Activated CD4-positive, CD25-positive, alpha-beta regulatory T cell treated with anti-CD3 and anti-CD28 coated beads, Interleukin-2, amount 50 U/mL, for 16 hours (primary cell): ENCODE measurements at regions not wholly inside any gene's neighbourhood (a gene's known extent, or its start where the extent isn't known, plus 50 kb on each side); places are given as distances from the start of the nearest gene placed in this dataset.

ENCODE experiments used
- DNase-seq: peaks from one replicate; pipeline ENCODE4 v3.0.0-alpha.2; 2020; ENCODE audit warnings: low read depth, low spot score

DNA sequence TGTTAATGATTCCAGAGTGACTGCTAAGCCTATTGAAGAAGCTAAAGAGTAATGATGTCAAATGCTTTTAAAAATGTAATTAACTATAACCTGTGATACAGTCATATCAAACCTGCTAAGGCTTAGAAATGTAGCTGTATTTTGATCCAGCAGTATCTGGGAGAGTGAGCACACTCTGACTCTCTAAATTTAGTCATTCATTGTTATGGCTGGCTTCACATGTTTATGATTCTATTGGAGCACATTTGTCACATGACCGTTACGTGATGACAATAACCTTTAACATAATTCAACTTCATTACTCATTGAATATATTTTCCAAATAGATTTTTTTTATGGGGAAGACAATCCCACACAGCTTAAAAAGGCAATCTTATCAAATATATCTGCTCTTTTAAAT, 587.1 kb downstream of the LMO4 start:
- DNase-seq: no peak

DNA sequence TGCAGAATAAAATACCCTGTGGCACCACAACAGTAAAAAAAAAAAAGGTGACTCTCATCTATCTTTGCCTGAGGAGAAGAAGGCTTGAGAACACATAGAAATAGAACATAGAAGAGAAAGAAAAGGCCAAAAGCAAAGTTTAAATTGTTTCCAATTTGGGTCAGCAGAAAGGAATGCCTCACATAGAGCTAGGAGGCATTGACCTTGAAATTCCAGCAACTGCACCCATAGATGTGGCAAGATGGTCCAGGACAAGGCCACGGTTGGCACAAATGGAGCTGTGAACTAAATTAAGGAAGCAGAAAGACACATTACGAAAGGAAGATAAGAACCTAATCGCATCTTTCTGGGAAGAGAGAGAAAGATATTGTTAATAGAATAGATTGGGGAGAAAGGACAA, 588.3 kb downstream of the LMO4 start:
- no peak for DNase-seq

DNA sequence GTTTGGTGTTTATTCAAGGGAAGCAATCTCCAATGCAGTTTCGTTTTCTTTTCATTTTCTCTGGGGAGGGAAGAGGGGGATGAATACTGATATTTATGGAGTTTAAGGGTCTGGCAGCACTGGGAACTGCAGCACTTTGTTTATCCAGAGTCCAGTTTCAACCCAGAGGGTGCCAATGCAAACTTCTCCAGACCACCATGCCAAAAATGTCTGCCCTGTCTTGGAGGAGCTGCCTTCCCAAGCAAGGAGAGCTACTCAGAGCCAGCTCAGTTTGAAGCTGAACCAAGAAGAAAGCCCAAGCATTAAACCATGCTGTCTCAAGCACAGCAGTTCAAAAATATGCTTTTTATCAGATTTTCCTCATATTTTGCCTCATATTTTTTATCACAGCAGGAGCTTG, 589.7 kb downstream of the LMO4 start:
- no peak for DNase-seq

DNA sequence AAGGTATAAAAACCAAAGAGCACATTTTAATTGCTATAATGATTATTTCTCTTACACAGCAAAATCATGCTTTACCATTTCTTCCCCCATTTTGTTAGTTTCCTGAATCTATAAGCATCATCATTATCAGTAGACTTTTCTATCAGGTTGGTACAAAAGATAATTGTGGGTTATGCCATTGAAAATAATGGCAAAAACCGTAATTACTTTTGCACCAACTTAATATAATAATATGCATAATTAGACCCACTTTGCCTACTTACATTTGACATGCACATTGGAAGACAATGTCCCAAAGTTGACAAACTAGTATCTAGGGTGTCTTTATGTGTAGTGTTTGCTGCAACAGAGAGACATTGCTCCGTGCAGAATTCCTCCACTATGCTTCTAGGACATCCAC, 594.2 kb downstream of the LMO4 start:
- DNase-seq: no peak

DNA sequence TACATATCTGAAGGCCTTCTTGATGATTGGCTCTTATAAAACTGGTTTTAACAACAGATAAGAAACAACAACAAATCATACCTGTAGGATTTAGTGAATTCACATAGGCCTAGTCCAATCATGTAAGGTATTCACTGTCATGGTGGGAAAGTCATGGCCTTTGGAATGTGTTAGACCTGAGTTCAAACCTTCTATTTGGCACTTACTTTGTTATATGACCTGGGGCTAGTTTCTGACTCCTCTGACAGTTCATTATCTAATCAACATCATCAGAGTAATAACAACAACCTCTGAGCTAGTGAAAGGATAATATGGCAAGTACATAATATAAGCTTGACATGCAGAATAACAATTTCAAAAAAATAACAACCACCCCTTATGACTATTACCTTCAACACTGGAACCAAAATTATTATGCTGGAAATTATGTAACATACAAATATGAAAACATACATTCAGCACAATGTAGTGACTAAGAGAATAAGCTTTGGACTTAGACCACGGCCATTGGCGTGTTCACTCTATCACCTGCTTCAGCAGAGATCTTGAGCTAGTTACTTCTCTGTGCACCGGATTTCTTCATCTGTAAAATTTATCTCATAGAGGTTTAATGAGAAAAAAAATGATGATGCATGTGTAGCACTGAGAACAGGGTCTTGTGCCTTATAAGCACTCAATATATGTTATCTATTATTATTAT, 597.6 kb downstream of the LMO4 start:
- no peak for DNase-seq

DNA sequence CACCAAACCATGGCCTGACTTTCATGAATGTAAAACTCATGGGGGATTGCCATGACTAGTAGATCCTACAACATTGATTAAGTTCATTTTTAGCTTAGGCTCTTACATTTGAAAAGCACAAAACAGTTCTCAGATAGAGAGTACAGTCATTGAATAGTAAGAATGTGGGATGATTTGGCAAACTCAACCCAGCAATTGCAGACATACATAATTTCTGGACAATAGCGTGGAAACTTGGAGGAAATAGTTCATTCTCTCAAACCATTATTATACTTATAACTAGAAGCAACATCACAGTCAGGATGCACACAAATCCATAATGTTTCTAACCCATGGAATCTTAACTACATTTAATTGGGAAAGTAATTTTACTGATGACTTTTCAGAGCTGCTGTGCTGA, 598.2 kb downstream of the LMO4 start:
- DNase-seq: no peak

DNA sequence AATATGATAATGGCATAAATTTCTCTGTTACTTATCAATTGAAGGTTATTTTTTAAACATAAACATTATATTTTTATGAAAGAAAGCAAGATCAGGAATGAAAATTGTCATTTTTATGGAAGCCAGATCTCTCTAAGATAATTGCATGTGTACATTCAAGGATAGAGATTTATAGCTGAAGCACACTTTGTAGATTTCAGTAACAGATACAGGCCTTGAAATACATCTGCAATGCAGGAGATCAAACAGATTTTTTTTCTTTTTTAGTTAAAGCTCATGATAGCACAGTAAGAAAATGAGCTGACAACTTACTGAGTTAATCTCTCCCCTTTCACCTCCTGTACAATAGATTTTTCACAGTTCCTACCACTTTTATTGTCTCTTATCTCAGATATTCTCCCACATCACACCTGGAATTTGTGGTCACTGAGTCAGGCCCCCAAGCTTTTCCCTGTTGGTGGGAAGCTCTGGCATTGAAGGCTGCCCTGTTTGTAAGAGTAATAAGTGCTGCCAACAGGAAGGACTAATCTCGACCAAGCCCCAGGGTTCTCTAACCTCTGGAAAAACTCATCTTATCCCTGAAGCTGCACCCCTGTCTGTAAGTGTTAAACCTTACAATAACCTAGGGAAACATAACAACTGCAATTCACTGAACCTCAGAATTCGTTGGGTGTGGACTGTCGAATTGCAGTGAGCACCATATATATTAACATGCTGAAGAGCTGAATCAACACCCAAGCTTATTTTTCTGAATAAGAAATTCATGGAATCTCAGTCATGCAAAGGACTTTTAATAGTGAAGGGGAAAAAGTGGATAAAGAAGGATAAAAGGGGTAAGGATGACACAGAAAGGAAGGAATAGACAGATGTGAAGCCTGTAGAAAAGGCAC, 599.0 kb downstream of the LMO4 start:
- no peak for DNase-seq

DNA sequence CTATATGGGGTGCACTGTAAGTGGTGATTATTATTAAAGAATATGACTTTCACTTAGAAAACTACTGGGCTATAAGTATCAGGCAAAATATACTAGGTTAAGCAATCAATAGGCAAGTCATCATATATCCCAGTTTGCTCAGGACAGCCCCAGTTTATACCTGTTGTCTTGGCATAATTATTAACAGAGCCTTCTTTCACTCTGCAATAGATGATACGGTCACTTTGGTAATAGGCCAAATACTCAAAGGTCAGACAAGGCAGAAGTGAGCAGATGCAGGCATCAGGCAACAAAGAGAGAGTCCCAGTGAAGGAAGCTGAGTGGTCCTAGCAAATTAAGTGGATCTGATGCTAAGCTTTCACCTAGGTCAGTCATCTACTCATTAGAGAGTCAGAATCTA, 599.9 kb downstream of the LMO4 start:
- DNase-seq: no peak

DNA sequence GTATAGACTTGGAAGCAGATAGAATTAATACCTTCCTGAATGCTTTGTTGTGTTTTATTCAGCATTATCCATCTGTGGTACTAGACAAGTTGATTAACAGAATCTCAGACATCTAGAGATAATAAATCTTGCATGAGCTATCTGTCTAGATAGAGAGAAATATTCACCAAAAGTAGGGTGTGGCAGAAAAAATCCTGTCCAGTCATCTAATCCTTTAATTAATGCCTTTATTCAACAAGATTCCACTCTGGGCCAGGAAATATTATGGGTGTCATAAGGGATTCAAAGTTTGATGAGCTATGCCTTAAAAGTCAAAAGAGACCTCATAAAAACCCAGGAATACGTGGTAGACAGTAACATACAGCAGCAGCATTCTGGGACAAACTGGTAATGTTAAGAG, 601.2 kb downstream of the LMO4 start:
- no peak for DNase-seq

DNA sequence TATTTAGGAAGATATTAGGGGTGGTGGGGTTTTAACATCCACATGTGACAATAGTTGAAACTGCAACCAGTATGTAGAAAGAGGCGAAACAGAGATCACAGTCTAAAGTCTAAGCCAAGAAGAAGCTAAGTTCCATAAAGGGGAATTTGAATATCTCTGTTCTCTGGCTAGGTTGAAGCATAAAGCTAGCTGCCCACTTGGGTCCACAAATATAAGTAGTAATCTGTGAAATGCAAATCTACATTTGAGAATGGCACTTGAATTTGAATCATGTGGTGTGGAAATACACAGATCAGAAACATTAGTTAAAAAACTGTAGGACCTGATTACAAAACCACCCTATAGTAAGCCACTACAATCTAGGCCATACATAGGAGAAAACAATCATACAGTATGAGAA, 602.1 kb downstream of the LMO4 start:
- DNase-seq: no peak

DNA sequence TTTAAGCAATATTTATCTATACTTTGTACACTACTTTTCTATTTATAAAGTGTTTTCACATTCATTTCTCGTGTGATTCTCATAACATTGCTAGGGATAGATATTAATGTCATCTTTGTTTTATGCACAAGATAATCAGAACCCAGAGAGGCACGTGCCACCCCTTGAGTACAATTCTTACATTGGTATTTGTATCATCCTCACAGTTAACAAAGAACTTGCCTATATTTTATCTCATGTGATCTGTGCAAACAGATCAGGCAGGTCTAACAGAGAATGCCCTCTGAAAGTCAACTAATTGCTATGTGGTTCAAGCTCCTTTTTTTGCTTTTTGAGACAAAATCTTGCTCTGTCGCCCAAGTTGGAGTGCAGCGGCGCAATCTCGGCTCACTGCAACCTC, 604.5 kb downstream of the LMO4 start:
- no peak for DNase-seq

DNA sequence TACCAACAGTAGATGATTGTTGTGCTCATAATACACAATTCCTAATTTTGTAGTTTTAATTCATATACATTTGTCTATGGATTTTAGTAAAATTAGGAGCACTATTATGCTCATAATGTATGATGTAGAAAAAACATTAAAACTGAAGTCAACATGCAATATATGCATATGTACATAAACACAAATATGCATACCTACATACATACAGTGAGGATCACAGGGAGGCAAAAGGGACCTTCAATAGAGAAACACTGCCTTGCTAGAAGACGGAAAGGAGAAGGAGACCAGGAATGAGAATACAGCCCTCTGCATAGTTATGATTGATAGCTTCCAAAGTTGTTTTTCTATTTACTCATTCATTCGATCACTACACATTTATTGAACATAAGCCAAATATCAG, 606.5 kb downstream of the LMO4 start:
- no peak for DNase-seq

DNA sequence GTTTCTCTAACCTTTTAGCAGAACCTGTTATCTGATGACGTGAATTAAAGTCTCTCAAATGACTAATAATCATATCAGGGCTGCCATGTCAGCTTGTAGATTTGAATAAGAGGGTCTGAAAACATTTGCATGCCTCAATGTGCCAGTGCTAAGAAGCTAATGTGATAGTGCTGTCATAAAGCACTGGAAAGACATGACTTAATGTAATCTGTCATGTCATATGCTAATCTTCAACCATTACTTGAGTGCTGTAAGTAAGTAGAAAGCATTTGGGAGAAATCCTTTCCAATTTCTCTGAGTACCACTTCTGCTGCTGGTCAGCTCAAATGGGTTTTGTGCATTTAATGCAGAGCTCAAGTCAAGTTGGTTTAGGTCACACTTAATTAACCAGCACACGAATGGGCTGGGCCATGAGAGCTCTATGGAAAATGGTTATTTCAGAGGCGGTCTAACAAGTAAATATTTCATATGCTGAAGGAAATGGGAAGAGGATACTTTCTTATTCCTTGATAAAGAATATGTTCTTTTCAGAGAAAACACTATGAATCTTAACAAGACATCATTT, 609.2 kb downstream of the LMO4 start:
- DNase-seq: no peak

DNA sequence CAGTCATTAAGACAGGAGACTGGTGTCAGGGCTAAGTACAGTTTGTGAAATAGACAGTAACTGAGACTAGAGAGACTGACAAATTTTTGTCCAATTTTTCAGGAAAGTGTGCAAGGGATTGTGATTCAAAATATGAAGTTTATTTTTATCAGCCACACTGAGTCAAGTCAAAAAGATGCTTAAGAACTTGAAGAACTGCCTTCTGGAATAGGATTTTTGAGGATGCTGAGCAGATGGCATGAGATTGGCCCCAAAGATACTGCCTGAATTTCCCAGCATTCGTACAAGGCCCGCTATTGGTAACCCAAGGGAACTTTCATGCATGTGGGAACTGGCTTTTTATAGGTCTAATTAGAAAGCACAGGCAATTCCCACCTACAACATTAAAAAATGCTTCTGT, 610.0 kb downstream of the LMO4 start:
- no peak for DNase-seq

DNA sequence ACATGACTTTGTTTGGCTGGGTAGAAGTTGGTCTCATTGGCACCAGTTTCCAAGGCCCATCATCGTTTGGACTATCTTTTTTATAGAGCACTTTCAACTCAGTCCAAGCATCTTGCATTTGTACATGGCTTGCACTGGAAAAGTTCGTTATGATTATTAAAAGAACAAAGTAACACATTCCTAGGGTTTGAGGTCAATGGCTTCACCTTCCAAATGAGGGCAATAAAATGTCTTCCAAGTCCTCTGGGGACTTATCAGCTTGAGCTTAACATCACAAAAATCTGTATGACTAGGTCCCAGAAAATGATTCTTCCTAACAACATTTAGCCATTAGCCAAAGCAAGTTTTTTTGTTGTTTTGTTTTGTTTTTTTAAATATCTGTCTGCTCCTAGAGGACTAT, 610.8 kb downstream of the LMO4 start:
- no peak for DNase-seq

DNA sequence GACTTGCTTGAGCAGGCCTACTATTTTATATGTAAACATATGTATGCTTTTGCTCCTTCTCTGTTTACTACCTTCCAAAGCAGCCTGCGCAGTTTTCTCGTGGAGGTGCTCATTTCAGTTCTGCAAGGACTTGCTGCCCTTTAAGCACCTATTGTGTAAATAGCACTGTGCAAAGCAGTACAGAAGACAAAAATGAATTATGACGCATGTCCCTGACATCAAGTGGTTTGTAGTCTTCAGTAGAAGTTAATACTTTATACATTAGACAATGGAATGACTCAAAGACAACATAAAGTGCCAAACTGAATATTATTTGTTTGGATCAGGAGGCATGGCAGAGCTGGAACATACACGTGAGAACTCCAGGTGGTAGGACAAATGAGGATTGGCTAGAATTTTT, 611.7 kb downstream of the LMO4 start:
- no peak for DNase-seq

DNA sequence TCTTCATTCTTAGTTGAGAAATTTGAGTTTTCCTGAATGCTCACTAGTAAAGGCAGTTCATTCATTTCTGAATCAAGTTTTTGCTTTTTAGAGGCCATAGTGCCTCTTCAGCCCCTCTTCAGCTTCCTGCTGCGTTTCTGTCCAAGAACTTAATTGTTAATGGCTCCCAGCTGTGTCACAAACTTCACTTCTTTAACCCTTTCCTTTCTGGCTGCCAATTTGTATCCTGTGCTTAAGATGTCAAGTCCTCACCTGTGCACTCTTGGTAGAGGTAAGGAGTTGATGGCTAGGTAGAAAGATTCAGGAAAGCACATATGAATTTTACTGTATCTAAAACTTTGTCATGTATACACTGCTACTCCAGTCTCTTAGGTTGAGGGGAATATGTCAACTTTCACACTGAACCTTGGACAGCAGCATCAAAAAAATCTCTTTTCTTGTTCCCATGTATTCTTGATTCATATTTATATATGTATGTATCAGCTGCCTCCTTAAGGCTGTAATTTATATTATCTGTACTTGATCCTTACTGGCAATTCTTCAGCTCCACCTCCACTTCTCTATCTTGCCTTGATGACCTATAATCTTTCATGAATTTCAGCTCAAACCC, 612.8 kb downstream of the LMO4 start:
- no peak for DNase-seq

DNA sequence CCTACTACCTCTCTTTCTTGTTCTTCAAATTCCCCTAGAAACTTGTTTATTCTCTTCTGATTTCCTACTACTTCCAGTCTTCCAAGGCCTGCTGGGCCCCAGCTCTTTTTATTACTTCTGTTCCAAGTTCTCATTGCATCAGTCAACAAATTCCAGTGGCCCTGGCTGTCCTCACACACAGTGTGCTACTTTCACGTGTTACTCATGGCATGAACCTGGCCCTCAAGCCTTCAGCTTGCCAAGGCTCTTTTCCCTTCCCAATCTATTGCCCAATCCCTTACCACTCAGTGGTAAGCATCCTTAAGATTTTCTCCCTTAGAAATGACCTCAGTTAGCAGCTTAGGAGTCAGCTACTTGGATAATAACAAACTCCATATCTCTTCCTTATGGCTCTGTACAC, 613.5 kb downstream of the LMO4 start:
- no peak for DNase-seq

DNA sequence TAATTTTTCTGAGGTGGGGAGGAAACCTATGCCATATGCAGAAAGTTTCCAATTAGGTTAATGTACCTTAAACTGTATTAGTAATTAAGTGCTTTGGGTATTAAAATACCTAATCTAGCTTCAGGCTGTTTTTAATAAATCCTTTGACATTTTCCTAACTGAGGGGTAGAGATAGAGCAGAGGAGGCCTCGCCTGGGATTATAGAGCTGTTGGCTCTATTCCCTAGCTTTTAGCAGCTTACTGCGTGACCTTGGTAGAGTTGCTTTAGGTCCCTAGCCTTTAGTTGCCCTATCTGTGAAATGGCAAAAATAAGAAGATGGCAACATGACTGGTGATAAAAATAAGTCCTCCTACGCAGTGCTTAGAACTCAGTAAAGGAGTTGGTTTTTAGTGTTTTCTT, 621.0 kb downstream of the LMO4 start:
- DNase-seq: no peak

DNA sequence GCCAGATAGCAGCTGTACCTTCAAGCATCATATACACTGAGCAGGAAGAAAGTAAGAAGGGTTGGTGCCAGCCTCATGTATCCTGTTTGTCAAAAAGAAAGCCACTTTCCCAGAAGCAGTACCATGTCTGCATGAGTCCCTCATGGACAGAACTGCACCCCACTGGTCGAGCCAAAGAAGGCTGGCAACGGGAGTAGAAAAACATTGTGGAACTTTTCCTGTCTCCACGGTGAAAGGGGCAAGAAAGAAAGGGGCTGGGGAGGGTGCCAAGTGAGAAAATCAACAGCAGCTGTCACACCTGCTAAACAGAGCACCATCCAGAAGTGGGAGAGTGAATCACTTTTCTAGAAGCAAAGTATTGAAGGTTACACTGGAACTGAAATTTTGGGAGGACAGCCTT, 621.7 kb downstream of the LMO4 start:
- no peak for DNase-seq

DNA sequence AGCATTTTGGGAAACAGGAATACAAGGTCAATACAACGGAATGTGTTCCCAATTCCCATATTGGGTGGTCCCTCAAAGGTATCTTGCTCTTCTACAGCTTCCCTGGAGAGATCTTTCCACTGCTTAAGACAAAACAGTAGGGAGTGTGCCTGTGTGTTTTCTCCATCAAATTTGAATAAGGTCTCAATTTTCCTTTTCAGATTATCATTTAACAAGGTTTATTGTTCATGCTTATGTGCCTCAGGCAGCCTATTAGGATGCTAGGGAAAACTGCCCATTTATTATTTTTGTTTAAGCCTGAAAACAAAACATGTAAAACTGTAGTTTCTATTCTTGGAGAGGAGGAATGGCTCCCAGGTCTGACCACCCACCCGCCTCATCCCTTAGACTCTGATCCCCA, 622.7 kb downstream of the LMO4 start:
- DNase-seq: no peak

DNA sequence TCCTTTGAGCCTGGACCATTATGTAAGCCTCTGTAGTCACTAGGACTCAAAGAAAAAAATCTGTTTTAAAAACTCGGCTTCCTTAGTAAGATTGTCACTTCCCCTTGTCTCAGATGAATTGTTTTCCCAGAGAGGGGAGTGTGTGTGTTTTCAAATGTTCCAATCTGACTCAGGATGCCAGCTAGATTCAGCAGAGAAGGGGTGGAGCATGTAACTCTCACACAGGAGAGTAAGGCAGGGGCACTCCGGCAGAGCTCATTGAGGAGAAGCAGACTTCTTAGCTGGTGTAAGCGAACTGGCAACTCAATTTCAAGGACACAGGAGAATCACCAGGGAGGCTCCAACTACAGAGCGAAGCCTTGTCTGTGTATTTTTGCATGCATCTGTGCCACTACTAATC, 623.2 kb downstream of the LMO4 start:
- no peak for DNase-seq

DNA sequence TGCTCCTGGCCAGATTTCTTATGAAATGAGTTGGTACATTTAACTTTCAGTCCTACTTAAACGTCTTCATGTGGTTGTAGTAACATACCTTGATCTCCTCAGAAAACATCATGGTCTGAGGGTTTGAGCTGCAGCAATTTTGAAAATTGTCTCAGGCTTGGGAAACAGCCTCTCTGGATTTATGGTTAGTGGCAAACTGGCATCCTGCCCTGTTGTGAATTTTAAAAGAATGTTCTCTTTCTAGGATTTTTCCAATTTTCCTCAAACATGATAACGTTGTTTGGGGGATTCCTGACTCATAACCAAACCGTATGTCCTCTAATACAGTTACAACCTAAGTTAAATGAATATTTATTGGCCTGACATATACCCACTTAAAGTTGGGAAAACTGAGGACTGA, 624.4 kb downstream of the LMO4 start:
- no peak for DNase-seq
